PC-3 (cell line): ENCODE measurements at regions not wholly inside any gene's neighbourhood (a gene's known extent, or its start where the extent isn't known, plus 50 kb on each side); places are given as distances from the start of the nearest gene placed in this dataset.

Experiments used
- ATAC-seq: fragments of 200-7000 bp; cut with Tn5 transposase; 2 replicates; pipeline ENCODE4 v1.9.1; 2020; ENCODE audit warnings: mild to moderate bottlenecking, moderate library complexity
- BruUV-seq: library from RNA; stranded (reverse); fragments of 400-500 nt; replicated peaks from 2 replicates; lab custom pipeline; 2021; lab: Mats Ljungman, UMichigan
- CTCF ChIA-PET: fragments of 300-600 bp; sonication (Branson Sonifier 250); formaldehyde crosslinking; loops from one replicate; lab custom pipeline; 2022; ENCODE audit warnings: antibody characterized with exemption; lab: Charles Lee
- POLR2A ChIA-PET: fragments of 300-600 bp; sonication (Branson Sonifier 250); formaldehyde crosslinking; loops from one replicate; lab custom pipeline; 2022; ENCODE audit warnings: antibody characterized with exemption; ENCODE audit not compliant: unreplicated experiment; lab: Charles Lee
- DNase-seq: peaks from one replicate; pipeline ENCODE4 v3.0.0-alpha.2; 2015
- H2AFZ ChIP-seq: fragments of 300-600 bp; sonication (generic); 2 replicates; pipeline ENCODE4 v1.6.0; 2016; ENCODE audit warnings: antibody characterized with exemption, low read length
- H3F3A ChIP-seq: fragments of 300-600 bp; sonication (generic); one replicate; pipeline ENCODE4 v1.6.0; 2017; ENCODE audit warnings: antibody characterized with exemption, low read length, control low read depth, mild to moderate bottlenecking; ENCODE audit not compliant: unreplicated experiment
- H3K27ac ChIP-seq: fragments of 300-600 bp; sonication (generic); 2 replicates; pipeline ENCODE4 v1.5.1; 2016; ENCODE audit warnings: mild to moderate bottlenecking, low read length
- H3K27me3 ChIP-seq: fragments of 300-600 bp; sonication (generic); 2 replicates; pipeline ENCODE4 v1.6.1; 2016; ENCODE audit warnings: low read length, mixed read lengths
- H3K36me3 ChIP-seq: fragments of 300-600 bp; sonication (generic); 2 replicates; pipeline ENCODE4 v1.6.1; 2016; ENCODE audit warnings: low read depth, mixed run types, low read length, mixed read lengths
- H3K4me1 ChIP-seq: fragments of 300-600 bp; sonication (generic); 2 replicates; pipeline ENCODE4 v1.5.1; 2016; ENCODE audit warnings: low read length; ENCODE audit not compliant: insufficient read depth
- H3K4me2 ChIP-seq: fragments of 300-600 bp; sonication (generic); 2 replicates; pipeline ENCODE4 v1.6.0; 2016; ENCODE audit warnings: low read length
- H3K4me3 ChIP-seq: fragments of 300-600 bp; sonication (generic); 2 replicates; pipeline ENCODE4 v1.5.1; 2016; ENCODE audit warnings: mild to moderate bottlenecking, low read length, mixed read lengths
- H3K79me2 ChIP-seq: fragments of 300-600 bp; sonication (generic); 2 replicates; pipeline ENCODE4 v1.6.1; 2017; ENCODE audit warnings: low read length, mixed read lengths
- H3K9ac ChIP-seq: fragments of 300-600 bp; sonication (generic); 2 replicates; pipeline ENCODE4 v1.6.0; 2016; ENCODE audit warnings: mild to moderate bottlenecking, low read length
- H3K9me2 ChIP-seq: fragments of 300-600 bp; sonication (generic); replicated peaks from 2 replicates; pipeline ENCODE4 v1.6.1; 2016; ENCODE audit warnings: mixed run types, low read length, mixed read lengths
- H3K9me3 ChIP-seq: fragments of 300-600 bp; sonication (generic); 2 replicates; pipeline ENCODE4 v1.6.1; 2016; ENCODE audit warnings: low read length, mixed read lengths
- H4K20me1 ChIP-seq: fragments of 300-600 bp; sonication (generic); 2 replicates; pipeline ENCODE4 v1.6.1; 2016; ENCODE audit warnings: low read length, mixed read lengths
- CTCF ChIP-seq: fragments of 300-600 bp; sonication (generic); conservative IDR thresholded peaks from 2 replicates; pipeline ENCODE4 v1.5.1; 2017; ENCODE audit warnings: antibody characterized with exemption, low read depth, mild to moderate bottlenecking, low read length
- EZH2 ChIP-seq: fragments of 300-600 bp; sonication (generic); IDR thresholded peaks from one replicate; pipeline ENCODE4 v1.6.1; 2017; ENCODE audit warnings: antibody characterized with exemption, mild to moderate bottlenecking, low read length; ENCODE audit not compliant: unreplicated experiment
- EZH2phosphoT487 ChIP-seq: fragments of 300-600 bp; sonication (generic); IDR thresholded peaks from 2 replicates; pipeline ENCODE4 v1.6.1; 2018; ENCODE audit warnings: mild to moderate bottlenecking, antibody characterized with exemption, low read length, borderline replicate concordance
- intact Hi-C: fragments of 100-400 bp; cut with micrococcal nuclease; formaldehyde crosslinking; loops from 2 replicates; pipeline ENCODE4 v1.9.0; 2023

DNA sequence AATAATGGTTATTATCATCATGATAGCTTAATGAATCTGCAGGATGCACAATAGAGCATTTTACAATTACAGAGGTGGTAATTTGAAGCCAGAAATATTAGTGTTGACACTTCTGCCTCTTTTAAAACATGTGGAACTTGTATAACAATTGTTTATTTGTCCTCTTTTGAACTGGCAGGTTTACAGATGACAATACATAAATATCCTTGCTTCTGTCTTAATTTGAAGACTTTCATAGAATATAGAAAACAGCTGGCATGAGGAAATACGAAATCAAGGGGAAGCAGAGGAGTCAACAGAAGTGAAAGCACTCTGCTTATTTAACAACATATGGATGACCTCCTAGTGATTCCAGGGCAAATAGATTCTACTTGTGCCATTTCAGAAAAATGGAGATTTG, 270.5 kb upstream of the SGO1 start:
- no TSS peak for BruUV-seq

DNA sequence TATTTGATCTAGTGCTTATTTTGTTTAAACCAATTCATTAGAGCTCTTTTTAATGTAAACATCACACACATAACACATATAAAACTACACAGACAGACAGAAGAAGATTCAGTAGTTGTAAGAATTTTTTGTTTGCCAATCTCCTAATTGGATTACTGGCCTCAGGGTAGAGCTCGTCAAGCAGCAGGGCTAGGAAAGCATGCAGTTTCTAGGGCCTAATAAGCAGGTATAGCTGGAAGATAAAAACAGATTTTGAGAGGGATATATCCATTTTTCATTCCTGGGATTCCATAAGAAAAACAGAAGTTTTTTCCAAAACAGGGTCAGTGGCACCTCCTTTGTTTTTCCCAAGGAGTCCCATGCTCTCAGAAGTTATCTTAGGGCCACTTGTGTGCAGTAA, 265.2 kb upstream of the SGO1 start:
- Histone ChIP-seq H3K79me2 (no peaks in the 10 kb centered on the region), H2AFZ (no peak overlapping the region), H3K4me1 (no peaks in the 10 kb centered on the region), H3K27ac (no peak overlapping the region), H4K20me1 (no peaks in the 10 kb centered on the region), H3K9me3 (peaks cover 12% of the 10 kb centered on the region), H3K36me3 (no peaks in the 10 kb centered on the region), H3F3A (no peaks in the 10 kb centered on the region), H3K4me2 (no peak overlapping the region), H3K9ac (no peak overlapping the region), H3K4me3 (no peak overlapping the region), H3K27me3 (no peaks in the 10 kb centered on the region), H3K9me2 (no peaks in the 10 kb centered on the region)
- DNase-seq (no peak), ATAC-seq (no peak)
- CTCF ChIA-PET, result no interaction called here
- intact Hi-C loops, result no loop called here
- TF ChIP-seq EZH2, result no peak
- POLR2A ChIA-PET, result no interaction called here
- BruUV-seq, result no TSS peak

More for the DNA sequence above, 270.5 kb upstream of the SGO1 start:
- ATAC-seq, result no peak
- Histone ChIP-seq H3K36me3 (no peaks in the 10 kb centered on the region), H3K4me1 (no peaks in the 10 kb centered on the region), H3K9ac (no peak overlapping the region), H3K27me3 (no peaks in the 10 kb centered on the region), H3K4me2 (no peak overlapping the region), H3K9me2 (no peaks in the 10 kb centered on the region), H3F3A (no peaks in the 10 kb centered on the region), H3K9me3 (peaks cover 19% of the 10 kb centered on the region), H3K79me2 (no peaks in the 10 kb centered on the region), H3K4me3 (no peak overlapping the region), H2AFZ (no peak overlapping the region), H3K27ac (no peak overlapping the region), H4K20me1 (no peaks in the 10 kb centered on the region)
- intact Hi-C loops, result no loop called here
- CTCF ChIA-PET, result no interaction called here
- TF ChIP-seq EZH2phosphoT487, result no peak
- TF ChIP-seq EZH2, result no peak
- TF ChIP-seq CTCF, result no peak
- POLR2A ChIA-PET, result no interaction called here
- DNase-seq, result no peak

- H3K9me2 ChIP-seq, result no peaks in the 10 kb centered on the region
- no peaks in the 10 kb centered on the region for H3K36me3 ChIP-seq
- peaks cover 8% of the 10 kb centered on the region; the same call in 1 of the 2 replicates for H3K9me3 ChIP-seq
- no peaks in the 10 kb centered on the region for H3K79me2 ChIP-seq
- no peak overlapping the region for H3K4me3 ChIP-seq
- H3K27me3 ChIP-seq, result no peaks in the 10 kb centered on the region
- no peaks in the 10 kb centered on the region for H3K4me1 ChIP-seq
- H3K4me2 ChIP-seq, result no peak overlapping the region
- H3F3A ChIP-seq, result no peaks in the 10 kb centered on the region
- no peak for TF ChIP-seq CTCF
- TF ChIP-seq EZH2phosphoT487, result no peak
- no peak for TF ChIP-seq EZH2
- ChIA-PET POLR2A (no interaction called here), CTCF (no interaction called here)
- H3K27ac ChIP-seq, result no peak overlapping the region
- intact Hi-C loops, result no loop called here
- H3K9ac ChIP-seq, result no peak overlapping the region
- no peak overlapping the region for H2AFZ ChIP-seq
- ATAC-seq, result no peak
- DNase-seq, result no peak
- no peaks in the 10 kb centered on the region for H4K20me1 ChIP-seq
- BruUV-seq, result no TSS peak
Observed at GRCh38 chr3:20450611-20451010, 264.6 kb upstream of the SGO1 start.
